GM12801 (cell line): ENCODE measurements at regions not wholly inside any gene's neighbourhood (a gene's known extent, or its start where the extent isn't known, plus 50 kb on each side); places are given as distances from the start of the nearest gene placed in this dataset.
A peak's percentile ranks its signal among the peaks of the same experiment; 100 is the strongest.

ENCODE experiments used
- CTCF ChIP-seq: IDR thresholded peaks from one replicate; pipeline ENCODE4 v1.5.1; 2011; ENCODE audit warnings: control low read depth; ENCODE audit not compliant: insufficient read length; ENCODE audit errors: extremely low read depth

DNA sequence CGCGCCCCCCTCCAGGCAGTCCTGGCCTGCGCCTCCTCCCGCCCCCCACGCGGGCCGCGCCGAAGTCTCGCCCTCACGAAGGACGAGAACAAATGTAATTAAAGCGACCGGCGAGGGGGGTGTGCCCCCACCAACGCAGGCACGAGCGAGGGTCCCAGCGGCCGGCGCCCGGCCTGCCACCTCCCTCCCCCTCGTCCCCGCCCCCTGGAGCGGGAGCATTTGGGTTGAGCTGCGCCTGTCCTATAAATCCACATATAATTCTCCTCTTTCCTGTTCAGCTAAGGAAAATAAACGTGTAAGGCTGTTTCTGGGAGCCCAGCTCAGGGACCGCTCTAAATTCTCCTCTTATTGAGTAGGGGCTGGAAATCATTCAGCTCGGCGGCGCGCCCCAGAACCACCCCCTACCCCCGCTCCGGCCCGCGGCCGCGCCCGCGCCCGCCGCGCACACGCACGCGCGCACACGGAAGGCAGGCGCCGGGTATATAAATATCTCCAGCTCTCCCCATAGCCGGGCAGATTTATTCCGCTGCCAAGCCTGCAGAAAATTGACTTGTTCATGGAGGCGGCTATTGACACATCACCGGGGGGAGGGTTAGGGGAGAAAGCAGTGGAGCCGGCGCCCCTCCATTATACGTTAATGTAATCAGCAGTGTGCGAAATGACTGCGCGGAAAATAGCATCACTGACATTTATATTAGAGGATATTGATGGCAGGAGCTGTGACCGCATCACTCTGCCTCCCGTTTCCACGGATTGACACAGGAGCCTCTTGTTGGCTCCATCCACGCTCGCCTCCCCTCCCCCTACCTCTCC is 61.6 kb upstream of the BTRC start:
- no peak for TF ChIP-seq CTCF

DNA sequence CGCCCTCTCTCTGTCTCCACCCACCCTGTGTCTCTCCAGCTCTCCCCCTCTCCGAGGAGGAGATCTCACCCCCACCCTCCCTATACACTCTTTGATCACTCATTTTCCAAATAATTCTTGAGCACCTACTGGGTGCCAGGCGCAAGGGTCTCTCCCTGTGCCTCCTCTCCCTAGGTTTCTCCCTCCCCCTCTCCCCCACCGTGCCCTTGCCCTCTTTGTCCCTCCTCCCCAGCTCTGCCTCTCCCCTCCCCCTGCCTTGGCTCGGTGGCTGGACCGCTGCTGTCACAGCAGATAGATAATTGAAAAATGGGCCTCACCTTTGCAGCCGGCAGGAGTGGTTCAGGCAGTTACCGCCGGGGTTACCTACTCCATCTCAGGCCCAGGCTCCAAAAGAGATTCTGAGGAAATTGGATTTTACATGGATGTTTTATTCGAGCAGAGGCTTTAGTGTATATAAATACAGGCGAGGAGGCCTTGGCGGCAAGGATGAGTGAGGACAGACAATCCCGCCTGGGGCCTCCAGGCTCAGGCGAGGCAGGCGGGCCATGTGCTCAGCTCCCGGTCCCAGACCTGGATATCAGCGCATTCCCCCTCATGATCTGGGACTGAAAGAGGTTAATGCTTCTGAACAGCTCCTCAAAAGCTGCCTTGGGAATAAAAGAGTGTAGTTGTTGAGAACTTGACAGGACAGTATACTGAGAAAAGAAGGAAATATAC is 60.8 kb upstream of the BTRC start:
- TF ChIP-seq CTCF, result no peak

DNA sequence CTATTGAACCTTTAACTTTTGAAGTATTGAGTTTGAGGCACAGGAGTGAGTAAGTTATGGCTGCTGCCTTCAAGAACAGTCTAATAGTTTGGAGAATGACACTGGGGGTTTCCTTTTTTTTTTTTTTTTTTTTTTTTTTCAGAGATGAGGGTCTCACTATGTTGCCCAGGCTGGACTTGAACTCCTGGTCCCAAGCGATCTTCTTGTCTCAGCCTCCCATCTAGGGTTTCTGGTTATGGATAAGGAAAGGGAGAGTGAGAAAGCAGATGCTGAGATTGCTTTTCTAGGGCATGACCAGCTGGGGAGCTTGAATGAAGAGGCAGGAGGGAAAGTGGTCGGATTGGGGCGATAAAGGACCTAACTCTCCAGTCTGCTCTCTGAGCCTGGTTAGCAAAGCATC is 59.9 kb upstream of the BTRC start:
- no peak for TF ChIP-seq CTCF

GRCh38 chr10:101295261-101295660 is 58.7 kb upstream of the BTRC start:
- no peak for TF ChIP-seq CTCF

DNA sequence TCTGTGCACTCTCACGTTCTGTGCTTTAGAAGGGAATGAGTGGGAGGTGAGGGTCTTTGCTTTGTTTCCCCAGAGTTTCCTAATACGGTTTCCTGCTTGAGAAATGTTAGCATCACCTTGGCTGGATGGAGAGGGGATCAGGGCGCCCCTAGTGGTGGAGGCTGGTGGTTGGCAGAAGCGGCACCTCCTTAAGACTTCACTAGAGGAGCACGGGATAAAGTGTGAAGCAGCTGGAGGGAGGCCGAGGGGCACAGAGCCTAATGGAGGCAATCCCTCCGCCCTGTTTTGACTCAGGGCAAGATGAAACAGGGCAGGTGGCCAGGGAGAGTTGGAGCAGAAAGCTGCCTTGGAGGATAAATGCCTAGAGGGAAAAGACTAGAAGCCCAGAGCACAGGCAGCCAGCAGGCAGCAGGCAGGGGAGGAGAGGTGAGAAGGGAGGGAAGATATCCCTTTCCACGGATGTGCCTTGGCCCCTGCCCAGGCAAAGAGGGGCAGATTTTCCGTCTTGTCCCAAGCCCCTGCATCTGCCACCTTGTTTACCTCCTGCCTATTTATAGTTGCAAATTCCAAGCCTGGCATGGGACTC is 56.0 kb upstream of the BTRC start:
- peak; percentile 30 for TF ChIP-seq CTCF

- TF ChIP-seq CTCF, result no peak
Measured at GRCh38 chr10:101299211-101299610, 54.8 kb upstream of the BTRC start.

GRCh38 chr10:101301111-101301731 is 52.7 kb upstream of the BTRC start:
- TF ChIP-seq CTCF, result no peak
